Activated T-cell treated with anti-CD3 and anti-CD28 coated beads, Interleukin-2, amount 50 U/mL, for 4 hours (primary cell): ENCODE measurements at regions not wholly inside any gene's neighbourhood (a gene's known extent, or its start where the extent isn't known, plus 50 kb on each side); places are given as distances from the start of the nearest gene placed in this dataset.

ENCODE experiments used
- ATAC-seq, 2 donors: fragments of 200-7000 bp; cut with Tn5 transposase; one replicate each; pipeline ENCODE4 v1.10.0; 2021
- DNase-seq: peaks from one replicate; pipeline ENCODE4 v3.0.0-alpha.2; 2020
- H3K27me3 Mint-ChIP-seq: one replicate; pipeline ENCODE4 v1.8.0; 2021; ENCODE audit warnings: low read depth, mixed read lengths
- H3K36me3 Mint-ChIP-seq: one replicate; pipeline ENCODE4 v1.8.0; 2022; ENCODE audit warnings: mixed read lengths; ENCODE audit not compliant: insufficient read depth
- H3K4me1 Mint-ChIP-seq: one replicate; pipeline ENCODE4 v1.8.0; 2021; ENCODE audit warnings: low read depth, mixed read lengths
- H3K4me3 Mint-ChIP-seq: one replicate; pipeline ENCODE4 v1.8.0; 2021; ENCODE audit warnings: mild to moderate bottlenecking, moderate library complexity, mixed read lengths
- H3K9me3 Mint-ChIP-seq: one replicate; pipeline ENCODE4 v1.8.0; 2021; ENCODE audit warnings: mixed read lengths

DNA sequence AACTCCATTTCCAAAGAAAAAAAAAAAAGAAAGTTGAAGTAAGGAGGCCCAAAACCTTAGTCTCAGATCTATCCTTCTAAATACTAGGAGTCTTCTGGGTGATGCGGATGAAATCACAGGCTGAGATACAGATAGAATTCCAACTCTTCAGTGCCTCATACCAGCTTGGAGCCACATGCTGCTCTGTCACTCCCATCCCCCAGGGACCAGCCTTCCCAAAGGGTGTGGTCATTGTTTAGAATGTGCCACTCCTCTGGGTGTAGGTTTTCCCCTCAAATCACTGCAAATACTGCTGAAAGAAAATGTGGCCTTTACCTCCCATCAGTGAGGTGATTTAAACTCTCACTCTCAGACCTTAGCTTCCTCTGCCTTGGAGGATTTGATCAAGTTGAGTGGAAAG, 112.9 kb downstream of the CDC7 start:
- DNase-seq (no peak), ATAC-seq (no peak)
- Mint-ChIP-seq H3K36me3 (no peaks in the 10 kb centered on the region), H3K4me1 (peaks cover 3% of the 10 kb centered on the region), H3K27me3 (no peaks in the 10 kb centered on the region), H3K9me3 (no peaks in the 10 kb centered on the region), H3K4me3 (no peak overlapping the region)

DNA sequence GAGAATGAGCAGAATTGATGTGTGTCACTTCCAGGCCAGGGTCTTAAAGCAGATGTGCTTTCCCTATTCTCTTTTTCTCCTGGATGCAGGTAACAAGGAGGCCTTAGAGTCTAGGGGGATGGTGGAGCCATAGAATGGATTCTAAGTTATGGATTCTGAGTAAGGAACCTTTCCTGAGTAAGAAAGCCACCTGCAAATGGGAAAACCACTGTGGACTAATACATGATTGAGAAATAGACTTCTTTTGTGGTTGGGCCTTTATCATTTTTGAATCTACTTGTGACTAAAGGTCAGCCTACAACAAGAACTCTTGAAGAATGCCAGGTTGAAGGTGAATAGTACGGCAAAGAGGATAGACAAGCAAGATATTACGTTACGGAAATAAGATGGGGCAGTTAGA, 116.1 kb downstream of the CDC7 start:
- DNase-seq (no peak), ATAC-seq (no peak)
- H3K4me1 Mint-ChIP-seq = peaks cover 3% of the 10 kb centered on the region
- no peak overlapping the region for H3K4me3 Mint-ChIP-seq
- no peaks in the 10 kb centered on the region for H3K36me3 Mint-ChIP-seq
- H3K27me3 Mint-ChIP-seq = no peaks in the 10 kb centered on the region
- no peaks in the 10 kb centered on the region for H3K9me3 Mint-ChIP-seq

DNA sequence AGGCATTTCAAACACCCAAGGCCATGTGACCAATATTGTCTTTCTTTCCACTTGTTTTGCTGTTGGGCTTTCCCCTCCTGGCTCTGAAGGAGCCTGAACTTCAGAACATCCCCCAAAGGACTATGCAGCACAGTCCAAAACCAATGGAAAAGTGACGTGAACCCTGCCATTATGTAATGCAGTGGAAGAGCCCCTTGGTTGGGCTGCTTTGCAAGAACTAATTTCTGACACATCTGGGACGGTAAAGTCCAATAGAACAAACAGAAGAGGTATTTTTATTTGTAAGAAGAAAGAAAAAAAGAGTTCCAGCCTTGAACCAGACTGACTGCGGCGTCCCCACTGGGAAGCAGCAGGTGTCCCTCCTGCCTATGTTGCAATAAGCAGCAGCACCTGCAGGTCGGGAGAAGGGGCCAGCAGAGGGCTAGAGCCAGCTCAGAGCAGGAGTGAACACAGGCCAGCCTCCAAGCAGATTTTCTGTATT, 116.7 kb downstream of the CDC7 start:
- ATAC-seq (no peak), DNase-seq (no peak)
- no peaks in the 10 kb centered on the region for H3K36me3 Mint-ChIP-seq
- H3K9me3 Mint-ChIP-seq = no peaks in the 10 kb centered on the region
- H3K4me3 Mint-ChIP-seq = no peak overlapping the region
- H3K27me3 Mint-ChIP-seq = no peaks in the 10 kb centered on the region
- peaks cover 3% of the 10 kb centered on the region for H3K4me1 Mint-ChIP-seq

- no peaks in the 10 kb centered on the region for H3K27me3 Mint-ChIP-seq
- no peaks in the 10 kb centered on the region for H3K36me3 Mint-ChIP-seq
- no peak for DNase-seq
- H3K4me1 Mint-ChIP-seq = no peaks in the 10 kb centered on the region
- H3K4me3 Mint-ChIP-seq = no peak overlapping the region
- ATAC-seq = no peak
- H3K9me3 Mint-ChIP-seq = no peaks in the 10 kb centered on the region
Measured at GRCh38 chr1:91619881-91620280, 119.2 kb downstream of the CDC7 start.

GRCh38 chr1:91621360-91621759, 120.7 kb downstream of the CDC7 start:
- H3K9me3 Mint-ChIP-seq = no peaks in the 10 kb centered on the region
- ATAC-seq = no peak
- H3K36me3 Mint-ChIP-seq = no peaks in the 10 kb centered on the region
- no peak for DNase-seq
- no peak overlapping the region for H3K4me3 Mint-ChIP-seq
- no peaks in the 10 kb centered on the region for H3K27me3 Mint-ChIP-seq
- H3K4me1 Mint-ChIP-seq = no peaks in the 10 kb centered on the region

DNA sequence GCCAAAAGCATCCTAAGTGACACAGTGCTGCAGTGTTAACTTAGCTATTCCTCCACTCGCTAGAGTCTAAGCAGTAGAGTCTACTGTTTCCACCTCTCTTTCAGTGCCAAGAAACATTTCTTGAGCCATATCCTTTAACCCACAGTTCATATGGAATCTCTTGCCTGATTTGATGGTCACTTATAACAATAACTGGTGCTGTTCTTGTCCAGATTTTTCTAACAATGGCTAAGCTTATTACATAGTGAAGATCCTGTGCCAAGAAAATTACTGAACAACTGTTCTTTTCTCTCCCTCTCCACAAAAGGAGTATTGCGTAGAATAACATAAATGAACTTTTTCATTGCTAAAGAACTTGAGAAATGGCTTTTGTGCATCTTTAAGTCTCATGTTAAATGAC, 121.3 kb downstream of the CDC7 start:
- Mint-ChIP-seq H3K9me3 (no peaks in the 10 kb centered on the region), H3K4me3 (no peak overlapping the region)

GRCh38 chr1:91622616-91623015, 122.0 kb downstream of the CDC7 start:
- ATAC-seq (no peak), DNase-seq (no peak)
- no peaks in the 10 kb centered on the region for H3K36me3 Mint-ChIP-seq
- no peaks in the 10 kb centered on the region for H3K27me3 Mint-ChIP-seq
- no peaks in the 10 kb centered on the region for H3K4me1 Mint-ChIP-seq
- H3K4me3 Mint-ChIP-seq = no peak overlapping the region
- no peaks in the 10 kb centered on the region for H3K9me3 Mint-ChIP-seq

More for the DNA sequence above, 121.3 kb downstream of the CDC7 start:
- H3K36me3 Mint-ChIP-seq = no peaks in the 10 kb centered on the region
- ATAC-seq (no peak), DNase-seq (no peak)
- H3K27me3 Mint-ChIP-seq = no peaks in the 10 kb centered on the region
- H3K4me1 Mint-ChIP-seq = no peaks in the 10 kb centered on the region

- DNase-seq = no peak
- H3K36me3 Mint-ChIP-seq = no peaks in the 10 kb centered on the region
- H3K4me1 Mint-ChIP-seq = no peaks in the 10 kb centered on the region
- H3K9me3 Mint-ChIP-seq = no peaks in the 10 kb centered on the region
- no peak overlapping the region for H3K4me3 Mint-ChIP-seq
- ATAC-seq = no peak
- no peaks in the 10 kb centered on the region for H3K27me3 Mint-ChIP-seq
Measured at GRCh38 chr1:91623020-91623419, 122.4 kb downstream of the CDC7 start.

GRCh38 chr1:91624331-91624730, 123.7 kb downstream of the CDC7 start:
- no peak for ATAC-seq
- Mint-ChIP-seq H3K9me3 (no peaks in the 10 kb centered on the region), H3K4me3 (no peak overlapping the region), H3K36me3 (no peaks in the 10 kb centered on the region), H3K4me1 (no peaks in the 10 kb centered on the region), H3K27me3 (no peaks in the 10 kb centered on the region)
- no peak for DNase-seq
